HepG2 (cell line): ENCODE measurements at regions not wholly inside any gene's neighbourhood (a gene's known extent, or its start where the extent isn't known, plus 50 kb on each side); places are given as distances from the start of the nearest gene placed in this dataset.

Source experiments
- ATAC-seq: fragments of 200-7000 bp; cut with Tn5 transposase; 3 replicates; pipeline ENCODE4 v1.9.1; 2020; ENCODE audit warnings: mild to moderate bottlenecking, moderate library complexity
- BruUV-seq: library from RNA; stranded (reverse); fragments of 400-500 nt; replicated peaks from 2 replicates; lab custom pipeline; 2021; lab: Mats Ljungman, UMichigan
- CTCF ChIA-PET: fragments of 300-600 bp; formaldehyde crosslinking; extraction: SDS; loops from one replicate; lab custom pipeline; 2021; ENCODE audit warnings: low total read pairs, inconsistent platforms, low intra/inter-chr PET ratio; lab: Yijun Ruan, JAX
- POLR2A ChIA-PET: fragments of 350-600 bp; sonication (Branson Sonifier 250); formaldehyde crosslinking; loops from one replicate; lab custom pipeline; 2020; ENCODE audit warnings: antibody characterized with exemption, inconsistent platforms; lab: Yijun Ruan, JAX
- DNase-seq: peaks from one replicate; pipeline ENCODE4 v3.0.0-alpha.2; 2015; ENCODE audit warnings: low spot score
- FAIRE-seq: peaks from 3 replicates; lab custom pipeline; 2011; peaks lifted over from hg19 to GRCh38; lab: Jason Lieb, UNC
- H2AFZ ChIP-seq: one replicate; pipeline ENCODE4 v1.6.1; 2011; ENCODE audit warnings: low read length, inconsistent platforms
- H3K27ac ChIP-seq: fragments of 300-600 bp; 3 replicates; pipeline ENCODE4 v1.8.0; 2011; ENCODE audit warnings: mixed run types, mild to moderate bottlenecking, mixed read lengths, low read length, inconsistent platforms; ENCODE audit not compliant: insufficient read depth; ENCODE audit errors: extremely low read length
- H3K27me3 ChIP-seq, 2 experiments: fragments of 200-600 bp in 1 of 2; 2 replicates in 1 of 2; 3 replicates in 1 of 2; pipeline versions ENCODE4 v1.6.0 to v1.8.0; 2011; ENCODE audit warnings: low read length in 2 of 2, mild to moderate bottlenecking in 2 of 2, moderate library complexity in 2 of 2, inconsistent platforms in 1 of 2; ENCODE audit not compliant: insufficient read depth in 2 of 2, control insufficient read depth in 1 of 2
- H3K36me3 ChIP-seq, 2 experiments: fragments of 200-600 bp in 1 of 2; replicated peaks in 1 of 2; 2 replicates in 1 of 2; 3 replicates in 1 of 2; pipeline versions ENCODE4 v1.5.1 to v1.8.0; 2011; ENCODE audit warnings: low read length in 2 of 2, inconsistent platforms in 1 of 2; ENCODE audit not compliant: insufficient read depth in 2 of 2, control insufficient read depth in 1 of 2
- H3K4me1 ChIP-seq: 2 replicates; pipeline ENCODE4 v1.5.1; 2012; ENCODE audit warnings: low read length, inconsistent platforms; ENCODE audit not compliant: insufficient read depth
- H3K4me2 ChIP-seq: 2 replicates; pipeline ENCODE4 v1.6.0; 2011; ENCODE audit warnings: low read depth, low read length, inconsistent platforms
- H3K4me3 ChIP-seq, 3 experiments: fragments of 200-600 bp in 1 of 3; sonication (generic), shearing (Covaris generic) in 1 of 3; replicated peaks in 1 of 3; 2 replicates each; pipeline ENCODE4 v1.5.1; 2011 to 2016; ENCODE audit warnings: low read length in 3 of 3, inconsistent platforms in 2 of 3, low read depth in 2 of 3, mild to moderate bottlenecking in 2 of 3, control low read depth in 1 of 3, mixed read lengths in 1 of 3; ENCODE audit not compliant: insufficient read depth in 1 of 3
- H3K79me2 ChIP-seq: one replicate; pipeline ENCODE4 v1.6.1; 2011; ENCODE audit warnings: low read length, inconsistent platforms; ENCODE audit not compliant: insufficient read depth
- H3K9ac ChIP-seq: 2 replicates; pipeline ENCODE4 v1.6.0; 2011; ENCODE audit warnings: mild to moderate bottlenecking, low read depth, low read length, inconsistent platforms; ENCODE audit not compliant: insufficient read depth
- H3K9me3 ChIP-seq: 2 replicates; pipeline ENCODE4 v1.5.1; 2012; ENCODE audit warnings: mild to moderate bottlenecking, low read length
- H4K20me1 ChIP-seq: 2 replicates; pipeline ENCODE4 v1.6.0; 2011; ENCODE audit warnings: inconsistent platforms, mild to moderate bottlenecking, low read length, moderate library complexity; ENCODE audit not compliant: insufficient read depth
- CBX5 ChIP-seq: sonication (generic); formaldehyde crosslinking; IDR thresholded peaks from 2 replicates; pipeline ENCODE4 v1.4.0; 2020; ENCODE audit warnings: missing genetic modification reagents, borderline replicate concordance
- HNRNPLL ChIP-seq: fragments of 200-400 bp; formaldehyde crosslinking; IDR thresholded peaks from 2 replicates; pipeline ENCODE4 v1.6.1; 2017; ENCODE audit warnings: mild to moderate bottlenecking, low read depth, low read length; ENCODE audit not compliant: poor library complexity, severe bottlenecking
- MAFK ChIP-seq, 2 experiments: IDR thresholded peaks in 1 of 2; conservative IDR thresholded peaks in 1 of 2; 2 replicates each; pipeline ENCODE4 v1.6.1; 2011; ENCODE audit warnings: improper control_type of control experiment in 2 of 2, low read length in 2 of 2
- MATR3 ChIP-seq: sonication (generic); formaldehyde crosslinking; IDR thresholded peaks from 2 replicates; pipeline ENCODE4 v1.4.0; 2020; ENCODE audit warnings: missing genetic modification reagents
- MTA1 ChIP-seq: sonication (generic); formaldehyde crosslinking; IDR thresholded peaks from 2 replicates; pipeline ENCODE4 v1.4.0; 2020; ENCODE audit warnings: missing genetic modification reagents, mild to moderate bottlenecking, borderline replicate concordance
- PCBP1 ChIP-seq: fragments of 200-400 bp; formaldehyde crosslinking; IDR thresholded peaks from 2 replicates; pipeline ENCODE4 v1.6.1; 2017; ENCODE audit warnings: mild to moderate bottlenecking, low read depth, low read length, borderline replicate concordance
- SAFB2 ChIP-seq: sonication (generic); formaldehyde crosslinking; IDR thresholded peaks from 2 replicates; pipeline ENCODE4 v1.5.1; 2020; ENCODE audit warnings: missing genetic modification reagents, low read depth, mild to moderate bottlenecking, borderline replicate concordance
- SATB2 ChIP-seq: sonication (generic); formaldehyde crosslinking; IDR thresholded peaks from 2 replicates; pipeline ENCODE4 v1.5.0; 2020; ENCODE audit warnings: missing genetic modification reagents
- TOPORS ChIP-seq: sonication (generic); formaldehyde crosslinking; IDR thresholded peaks from 2 replicates; pipeline ENCODE4 v1.8.0; 2023; ENCODE audit warnings: mild to moderate bottlenecking, missing genetic modification reagents
- ZFY ChIP-seq: sonication (generic); formaldehyde crosslinking; IDR thresholded peaks from 2 replicates; pipeline ENCODE4 v1.4.0; 2020; ENCODE audit warnings: missing genetic modification reagents
- ZNF296 ChIP-seq: sonication (generic); formaldehyde crosslinking; conservative IDR thresholded peaks from 2 replicates; pipeline ENCODE4 v1.5.0; 2020; ENCODE audit warnings: mild to moderate bottlenecking, missing genetic modification reagents
- WGBS: methylation state at CpG from one replicate; pipeline ENCODE4 v1.1.6; 2017; ENCODE audit warnings: low lambda C conversion rate; 5-methylcytosine and 5-hydroxymethylcytosine counted together
- in situ Hi-C: cut with HindIII; loops from 2 replicates; pipeline ENCODE4 v1.10.0; 2017; ENCODE audit warnings: low pct_unique_long_range_greater_than_20kb; ENCODE audit not compliant: extremely low pct_ligation_motif_present
- intact Hi-C: fragments of 100-400 bp; cut with micrococcal nuclease; formaldehyde crosslinking; loops from one replicate; pipeline ENCODE4 v1.10.0; 2022; ENCODE audit not compliant: unreplicated experiment

DNA sequence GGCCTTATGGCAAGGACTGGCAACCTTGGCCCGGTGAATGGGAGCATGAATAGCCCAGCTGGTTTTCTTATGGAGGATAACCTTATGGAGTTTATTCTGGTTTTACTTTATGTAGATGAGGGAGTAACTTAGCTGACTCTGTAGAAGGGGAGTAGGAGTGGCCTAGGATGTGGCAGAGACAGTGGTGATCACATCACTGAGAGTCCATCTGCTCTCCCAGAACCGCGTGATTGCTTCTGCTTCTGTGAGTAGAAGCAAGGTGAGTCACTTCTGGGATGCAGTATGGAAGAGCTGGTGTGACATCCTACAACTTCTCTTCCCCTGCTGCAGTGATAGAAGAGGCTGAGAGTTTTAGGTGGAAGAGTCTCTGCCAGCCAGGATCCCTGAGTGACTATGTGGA, 129.2 kb downstream of the RPS24 start (continued):
- no peak for TF ChIP-seq MATR3
- TF ChIP-seq ZFY (CRISPR knock-in tag) = no peak
- no peak for TF ChIP-seq MAFK (conservative IDR thresholded peaks at IDR 0.05 in 1 of 2, IDR thresholded peaks at IDR 0.05 in 1 of 2; ENCODE audit: low read length in 2 of 2)
- TF ChIP-seq MTA1 (CRISPR knock-in tag) = no peak
- TF ChIP-seq PCBP1 = no peak
- TF ChIP-seq SAFB2 (CRISPR knock-in tag) = no peak
- TF ChIP-seq HNRNPLL = no peak

- CTCF ChIA-PET = interaction anchor here (1.6 kb wide), 1 partner anchor 117 kb away, joined by 9 read pairs; no protein-coding TSS in a partner anchor
- H3K4me1 ChIP-seq = no peaks in the 10 kb centered on the region
- H3K27me3 ChIP-seq = peaks cover 0 to 4% of the 10 kb centered on the region in 2 experiments; a peak in 1 of 5 replicates
- no peaks in the 10 kb centered on the region for H3K9me3 ChIP-seq
- H3K4me3 ChIP-seq = no peak overlapping the region
- TF ChIP-seq TOPORS (no peak), CBX5 (CRISPR knock-in tag) (no peak), SATB2 (CRISPR knock-in tag) (no peak), ZNF296 (CRISPR knock-in tag) (no peak)
- H3K9ac ChIP-seq = no peak overlapping the region
- no peak overlapping the region for H3K4me2 ChIP-seq
- ATAC-seq (no peak), FAIRE-seq (no peak), DNase-seq (no peak)
- WGBS = 68% methylated on average over 16 of the region's 16 CpGs
- POLR2A ChIA-PET = no interaction called here
- intact Hi-C loops (loop anchor here (1.0 kb wide), 1 partner anchor 117 kb away; no protein-coding TSS in a partner anchor), in situ Hi-C loops (loop anchor here (5.0 kb wide), 1 partner anchor 117 kb away; no protein-coding TSS in a partner anchor)
- no peaks in the 10 kb centered on the region for H4K20me1 ChIP-seq
- no peaks in the 10 kb centered on the region for H3K36me3 ChIP-seq
- no peak overlapping the region for H3K27ac ChIP-seq
- H3K79me2 ChIP-seq = no peaks in the 10 kb centered on the region
- no TSS peak for BruUV-seq
- H2AFZ ChIP-seq = no peak overlapping the region
These were observed 131.0 kb downstream of the RPS24 start for GRCh38 chr10:78164702-78165101.
